GM21423 (cell line): ENCODE measurements at regions not wholly inside any gene's neighbourhood (a gene's known extent, or its start where the extent isn't known, plus 50 kb on each side); places are given as distances from the start of the nearest gene placed in this dataset.
"Not testable (repeated sequence)": the region's sequence is repeated elsewhere in the genome, so short reads cannot be mapped to it uniquely, and the experiment has no call there.

Experiments used
- ATAC-seq: cut with Tn5 transposase; IDR thresholded peaks from one replicate; pipeline ENCODE4 v1.9.1; 2021; ENCODE audit warnings: mild to moderate bottlenecking, moderate library complexity; ENCODE audit not compliant: unreplicated experiment

DNA sequence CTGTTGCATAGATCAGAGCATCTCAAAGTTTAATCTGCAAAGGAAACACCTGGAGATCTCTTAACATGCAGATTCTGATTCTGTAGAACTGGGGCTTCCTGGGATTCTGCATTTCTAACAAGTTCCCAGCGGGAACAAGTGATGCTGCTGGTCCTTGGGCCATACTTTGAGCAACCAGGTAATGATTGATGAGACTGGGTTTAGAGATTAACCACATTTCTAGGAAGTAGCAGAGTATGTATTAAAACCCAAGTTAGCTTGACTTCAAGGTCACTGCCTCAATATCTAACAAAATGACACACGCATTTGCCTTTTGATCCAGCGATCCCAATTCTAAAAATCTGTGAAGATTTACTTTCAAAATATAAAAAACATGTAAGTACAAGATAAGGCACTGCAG is 83.0 kb upstream of the DTNBP1 start:
- no peak for ATAC-seq

DNA sequence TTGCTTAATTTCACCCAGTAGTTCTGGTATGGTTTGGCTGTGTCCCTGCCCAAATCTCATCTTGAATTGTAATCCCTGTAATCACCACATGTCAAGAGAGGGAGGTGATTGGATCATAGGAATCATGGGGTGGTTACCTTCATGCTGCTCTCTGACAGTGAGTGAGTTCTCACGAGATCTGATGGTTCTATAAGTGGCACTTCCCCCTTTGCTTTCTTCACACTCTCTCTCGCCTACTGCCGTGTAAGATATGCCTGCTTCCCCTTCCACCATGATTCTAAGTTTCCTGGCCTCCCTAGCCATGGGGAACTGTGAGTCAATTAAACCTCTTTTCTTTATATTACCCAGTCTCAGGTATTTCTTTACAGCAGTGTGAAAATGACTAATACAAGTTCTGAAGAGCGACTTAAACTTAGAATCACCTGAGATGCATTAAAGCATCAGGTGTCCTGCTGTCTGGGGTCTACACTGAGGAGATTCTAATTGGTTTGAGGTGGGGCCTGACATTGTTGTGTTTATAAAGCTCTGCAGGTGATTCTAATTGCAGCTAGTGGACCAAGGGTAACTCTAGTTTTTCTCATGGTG is 82.1 kb upstream of the DTNBP1 start:
- ATAC-seq, result no peak

GRCh38 chr6:15742013-15742412 is 79.2 kb upstream of the DTNBP1 start:
- ATAC-seq, result not testable (repeated sequence)

- no peak for ATAC-seq
Observed at GRCh38 chr6:15741405-15741804, 78.6 kb upstream of the DTNBP1 start.

DNA sequence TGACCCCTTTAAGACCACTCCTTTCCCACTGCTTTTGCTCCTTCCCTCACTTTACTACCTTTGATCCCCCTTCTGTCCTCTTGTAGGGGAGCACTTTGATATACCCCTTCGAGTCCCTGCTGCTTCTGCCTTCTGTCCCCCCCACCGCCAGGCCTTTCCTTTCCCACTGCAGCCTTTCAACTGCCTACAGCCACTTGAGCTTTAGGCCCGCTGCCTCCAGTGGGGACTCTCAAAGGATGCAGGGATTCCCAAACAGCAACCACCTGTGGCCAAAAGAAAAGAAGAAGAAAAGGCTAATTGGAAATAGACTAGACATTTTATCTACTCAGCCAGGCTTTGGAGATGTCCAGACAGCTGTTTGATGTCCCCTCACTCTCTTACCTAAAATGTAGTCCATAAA is 77.0 kb upstream of the DTNBP1 start:
- ATAC-seq, result no peak

- ATAC-seq, result no peak
Observed at GRCh38 chr6:15739353-15739752, 76.5 kb upstream of the DTNBP1 start.

- ATAC-seq, result not testable (repeated sequence)
Observed at GRCh38 chr6:15738195-15738594, 75.4 kb upstream of the DTNBP1 start.

DNA sequence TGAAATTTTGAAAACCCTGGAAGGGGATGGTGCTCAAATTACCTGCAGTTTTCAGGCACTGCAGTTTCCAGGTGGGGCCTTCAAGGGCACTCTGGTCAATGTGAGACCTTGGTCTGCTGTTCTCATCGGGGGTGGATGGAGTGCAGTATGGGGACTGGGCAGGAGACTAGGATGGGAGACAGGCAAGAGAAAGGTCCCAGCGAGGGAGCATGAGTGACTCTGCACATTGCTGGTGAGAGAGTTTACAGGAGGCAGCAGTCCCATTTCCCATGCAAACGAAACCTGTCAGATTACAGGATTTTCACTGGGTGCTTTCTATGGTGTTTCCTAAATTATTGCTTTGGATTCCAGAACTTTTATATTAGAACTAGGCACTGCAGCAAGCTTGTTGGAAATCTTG is 73.5 kb upstream of the DTNBP1 start:
- ATAC-seq, result no peak

DNA sequence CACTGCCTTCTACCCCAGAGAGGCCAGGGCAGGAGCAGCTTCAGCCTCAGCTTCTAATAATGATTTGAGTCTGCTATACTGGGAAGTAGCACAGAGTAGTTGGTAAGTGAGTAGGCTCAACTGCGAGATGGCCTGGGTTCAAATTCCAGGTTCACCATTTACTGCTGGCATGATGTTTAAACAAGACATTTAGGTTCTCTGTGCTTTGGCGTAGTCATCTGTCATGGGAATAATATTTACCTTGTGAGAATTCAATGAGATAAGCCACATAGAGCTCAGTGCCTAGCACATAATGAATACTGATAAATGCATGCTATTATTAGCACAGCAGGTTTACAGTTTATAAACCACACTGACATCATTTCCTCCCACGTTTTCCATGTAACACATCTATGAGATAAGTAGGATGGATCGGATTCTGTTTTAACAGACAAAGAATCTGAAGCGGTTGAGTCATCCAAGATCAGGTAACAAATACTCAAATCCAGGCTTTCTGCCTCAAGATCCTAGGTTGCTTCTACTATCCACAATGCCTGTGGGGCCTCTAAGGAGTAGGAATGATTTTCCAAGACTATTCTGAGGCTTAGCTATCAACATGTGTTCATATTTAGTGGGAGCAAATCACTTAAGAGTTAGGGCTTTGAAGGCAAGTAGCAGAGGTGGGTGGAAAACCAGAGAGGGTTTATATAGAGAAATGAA is 72.9 kb upstream of the DTNBP1 start:
- ATAC-seq, result no peak

- no peak for ATAC-seq
Observed at GRCh38 chr6:15734118-15734897, 71.5 kb upstream of the DTNBP1 start.

DNA sequence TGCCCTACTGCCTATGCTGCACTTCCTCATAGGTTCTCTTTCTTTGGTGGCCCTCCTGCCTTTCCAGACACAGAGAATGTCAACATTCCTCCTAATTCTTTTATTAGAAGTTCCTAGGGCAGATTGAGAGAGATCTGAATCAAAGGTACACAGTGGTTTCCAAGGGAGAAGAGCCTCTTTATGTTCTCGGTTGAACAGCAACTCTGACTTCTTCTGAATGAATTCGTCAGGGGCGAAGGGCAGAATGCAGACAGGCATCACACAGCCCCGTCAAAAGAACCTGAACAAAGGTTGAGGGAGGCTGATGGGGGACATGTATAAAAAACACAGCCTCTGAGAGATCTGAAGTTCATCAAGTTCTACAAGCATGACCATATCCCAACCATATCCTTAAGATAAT is 68.1 kb upstream of the DTNBP1 start:
- ATAC-seq, result no peak

DNA sequence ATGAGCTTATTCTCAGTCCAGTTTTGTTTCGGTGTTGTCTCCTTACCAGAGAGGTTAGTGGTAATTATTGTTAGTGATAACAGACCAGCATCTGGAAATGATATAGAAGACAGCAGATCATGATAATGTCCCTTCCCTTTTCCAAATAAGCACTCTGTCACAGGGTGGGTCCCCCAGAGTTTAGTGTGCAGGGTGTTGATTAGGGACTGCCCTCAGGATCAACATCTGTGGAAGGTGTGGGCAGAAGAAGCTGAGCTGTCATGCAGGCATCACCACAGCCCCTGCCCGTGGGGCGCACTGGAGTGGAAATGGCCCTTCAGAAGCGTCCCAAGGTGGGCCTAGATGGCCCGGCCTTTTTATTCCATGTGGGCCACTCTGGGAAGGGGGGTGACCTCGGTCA is 67.6 kb upstream of the DTNBP1 start:
- ATAC-seq, result no peak

DNA sequence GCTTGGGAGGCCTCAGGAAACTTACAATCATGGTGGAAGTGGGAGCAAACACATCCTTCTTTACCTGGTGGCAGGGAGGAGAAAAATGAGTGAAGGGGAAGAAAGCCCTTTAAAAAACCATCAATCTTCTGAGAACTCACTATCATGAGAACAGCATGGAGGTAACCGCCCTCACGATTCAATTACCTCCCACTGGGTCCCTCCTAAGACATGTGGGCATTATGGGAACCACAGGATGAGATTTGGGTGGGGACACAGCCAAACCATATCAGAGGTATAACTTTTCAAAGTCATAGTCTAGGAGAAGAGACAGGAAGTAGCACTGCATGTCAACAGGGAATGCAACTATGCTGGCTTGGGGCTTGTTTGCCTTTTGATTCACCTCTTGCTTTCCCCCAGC is 59.9 kb upstream of the DTNBP1 start:
- no peak for ATAC-seq

GRCh38 chr6:15716889-15717288 is 54.1 kb upstream of the DTNBP1 start:
- ATAC-seq, result no peak

GRCh38 chr6:15715851-15716250 is 53.0 kb upstream of the DTNBP1 start:
- ATAC-seq, result no peak

DNA sequence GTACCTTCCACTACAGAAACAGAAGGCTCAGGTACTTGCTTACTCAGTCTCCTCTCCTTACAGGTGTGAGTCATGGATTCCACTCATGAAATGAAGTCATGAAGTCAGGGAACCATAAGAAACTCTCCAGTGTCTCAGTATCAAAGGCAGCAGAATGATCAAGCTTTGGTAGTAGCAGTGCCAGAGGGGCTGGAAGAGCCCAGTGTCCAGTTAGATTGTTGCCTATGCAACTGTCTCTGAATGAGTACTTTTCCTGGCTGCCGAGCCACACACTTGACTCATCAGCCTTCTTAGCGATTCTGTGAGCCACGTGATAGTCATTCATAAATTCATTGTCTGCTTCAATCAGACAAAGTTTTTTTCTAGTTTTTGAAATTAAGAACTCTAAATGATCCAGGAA is 52.2 kb upstream of the DTNBP1 start:
- no peak for ATAC-seq

DNA sequence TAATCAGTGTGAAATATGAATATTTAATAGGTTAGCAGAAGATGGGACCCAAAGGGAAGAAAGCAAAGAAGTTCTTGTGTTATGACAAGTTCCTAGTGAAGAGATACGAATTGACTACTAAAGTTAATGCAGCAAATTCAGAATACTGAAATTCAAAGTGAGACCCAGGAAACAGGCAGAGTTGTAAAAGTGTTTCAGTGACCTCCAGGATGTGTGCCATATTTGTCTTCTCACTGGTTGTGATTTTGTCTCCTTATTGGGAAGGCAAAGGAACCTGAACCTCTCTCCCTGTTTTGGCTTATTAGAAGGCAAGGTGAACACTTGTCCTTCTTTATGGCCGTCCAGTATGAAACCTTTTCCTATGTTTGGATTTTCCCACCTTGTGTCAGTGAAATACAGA is 51.8 kb upstream of the DTNBP1 start:
- ATAC-seq, result no peak

DNA sequence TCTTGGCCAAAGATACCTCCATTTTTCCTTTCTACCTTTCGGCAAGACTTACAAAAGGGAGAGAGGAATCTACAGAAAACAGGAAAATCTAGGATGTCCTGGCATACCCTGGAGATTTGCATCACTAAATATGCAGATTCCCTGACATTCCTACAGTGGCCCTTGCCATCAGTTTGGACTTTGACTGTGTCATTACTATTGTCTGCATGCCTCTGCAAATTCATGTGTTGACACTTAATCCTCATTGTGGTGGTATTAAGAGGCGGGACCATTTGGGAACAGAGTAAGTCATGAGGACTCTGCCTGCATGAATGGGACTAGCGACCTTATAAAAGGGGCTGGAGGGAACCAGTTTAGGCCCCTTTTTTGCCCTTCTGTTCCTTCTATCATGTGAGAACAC is 50.5 kb upstream of the DTNBP1 start:
- no peak for ATAC-seq

DNA sequence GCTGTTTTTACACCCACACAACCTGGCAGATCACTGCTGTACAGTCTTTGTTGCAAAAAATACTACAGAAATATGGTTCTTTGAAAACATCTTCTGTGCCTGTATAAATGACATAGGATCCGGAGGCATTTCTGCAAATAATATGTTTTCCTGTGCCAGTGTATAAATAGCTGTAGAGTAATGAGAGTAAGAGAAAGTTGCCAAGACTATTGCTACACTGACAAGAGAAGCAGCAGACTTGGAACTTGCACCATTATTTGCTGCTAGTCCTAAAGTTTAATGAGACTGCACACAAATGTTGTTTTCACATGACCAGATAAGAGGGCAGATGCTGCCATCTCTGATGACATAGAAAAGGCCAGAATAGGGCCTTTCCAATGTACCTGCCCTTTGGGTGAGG is 50.0 kb upstream of the DTNBP1 start:
- no peak for ATAC-seq
